ENCODE measurements at regions not wholly inside any gene's neighbourhood (a gene's known extent, or its start where the extent isn't known, plus 50 kb on each side); places are given as distances from the start of the nearest gene placed in this dataset.

DNA sequence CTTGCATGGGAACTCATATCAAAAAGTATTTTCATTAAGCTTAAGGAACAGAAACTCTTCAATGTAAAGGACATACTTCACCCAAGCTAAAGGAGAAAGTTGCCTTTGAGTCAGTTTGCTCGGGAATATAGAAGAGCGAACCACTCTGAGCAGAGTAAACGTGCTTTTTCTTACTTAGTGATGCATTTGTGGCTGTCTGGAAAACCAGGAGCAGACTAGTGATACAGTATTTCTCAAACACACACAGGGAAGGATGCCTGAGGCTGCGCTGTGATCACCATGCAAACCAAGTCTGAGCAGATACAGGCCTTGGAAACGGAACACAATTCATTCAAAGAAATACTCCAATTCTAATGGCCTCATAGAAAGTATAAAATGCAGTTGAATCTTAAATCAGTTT is 121.0 kb upstream of the CDIN1 start:
- TF ChIP-seq POLR2AphosphoS5 (IDR thresholded peaks at IDR 0.05; ENCODE audit: low read depth, low read length) (no peak), FOXP2 (optimal IDR thresholded peaks at IDR 0.05; ENCODE audit: borderline replicate concordance, extremely low read depth, extremely low read length, insufficient read depth) (no peak), SIN3A (IDR thresholded peaks at IDR 0.05; ENCODE audit: borderline replicate concordance, insufficient read depth, low read length) (no peak), TAF1 (IDR thresholded peaks at IDR 0.05; ENCODE audit: borderline replicate concordance, insufficient read depth, low read length) (no peak)
- TF ChIP-seq, protein P1, sequence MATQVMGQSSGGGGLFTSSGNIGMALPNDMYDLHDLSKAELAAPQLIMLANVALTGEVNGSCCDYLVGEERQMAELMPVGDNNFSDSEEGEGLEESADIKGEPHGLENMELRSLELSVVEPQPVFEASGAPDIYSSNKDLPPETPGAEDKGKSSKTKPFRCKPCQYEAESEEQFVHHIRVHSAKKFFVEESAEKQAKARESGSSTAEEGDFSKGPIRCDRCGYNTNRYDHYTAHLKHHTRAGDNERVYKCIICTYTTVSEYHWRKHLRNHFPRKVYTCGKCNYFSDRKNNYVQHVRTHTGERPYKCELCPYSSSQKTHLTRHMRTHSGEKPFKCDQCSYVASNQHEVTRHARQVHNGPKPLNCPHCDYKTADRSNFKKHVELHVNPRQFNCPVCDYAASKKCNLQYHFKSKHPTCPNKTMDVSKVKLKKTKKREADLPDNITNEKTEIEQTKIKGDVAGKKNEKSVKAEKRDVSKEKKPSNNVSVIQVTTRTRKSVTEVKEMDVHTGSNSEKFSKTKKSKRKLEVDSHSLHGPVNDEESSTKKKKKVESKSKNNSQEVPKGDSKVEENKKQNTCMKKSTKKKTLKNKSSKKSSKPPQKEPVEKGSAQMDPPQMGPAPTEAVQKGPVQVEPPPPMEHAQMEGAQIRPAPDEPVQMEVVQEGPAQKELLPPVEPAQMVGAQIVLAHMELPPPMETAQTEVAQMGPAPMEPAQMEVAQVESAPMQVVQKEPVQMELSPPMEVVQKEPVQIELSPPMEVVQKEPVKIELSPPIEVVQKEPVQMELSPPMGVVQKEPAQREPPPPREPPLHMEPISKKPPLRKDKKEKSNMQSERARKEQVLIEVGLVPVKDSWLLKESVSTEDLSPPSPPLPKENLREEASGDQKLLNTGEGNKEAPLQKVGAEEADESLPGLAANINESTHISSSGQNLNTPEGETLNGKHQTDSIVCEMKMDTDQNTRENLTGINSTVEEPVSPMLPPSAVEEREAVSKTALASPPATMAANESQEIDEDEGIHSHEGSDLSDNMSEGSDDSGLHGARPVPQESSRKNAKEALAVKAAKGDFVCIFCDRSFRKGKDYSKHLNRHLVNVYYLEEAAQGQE (IDR thresholded peaks at IDR 0.05; ENCODE audit: insufficient read depth in 1 of 2, low read depth in 2 of 2, low read length in 2 of 2) = no peak

DNA sequence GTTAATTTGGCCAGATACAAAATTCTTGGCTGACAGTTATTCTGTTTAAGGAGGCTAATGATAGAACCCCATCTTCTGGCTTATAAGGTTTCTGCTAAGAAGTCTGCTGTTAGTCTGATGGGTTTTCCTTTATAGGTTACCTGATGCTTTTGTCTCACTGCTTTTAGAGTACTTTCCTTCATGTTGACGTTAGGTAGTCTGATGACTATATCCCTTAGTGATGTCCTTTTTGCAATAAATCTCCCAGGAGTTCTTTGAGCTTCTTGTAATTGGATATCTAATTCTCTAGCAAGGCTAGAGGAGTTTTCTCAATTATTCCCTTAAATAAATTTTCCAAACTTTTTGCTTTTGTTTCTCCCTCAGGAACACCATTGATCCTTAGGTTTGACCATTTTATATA is 114.1 kb upstream of the CDIN1 start:
- no peak for TF ChIP-seq SIN3A (IDR thresholded peaks at IDR 0.05; ENCODE audit: borderline replicate concordance, insufficient read depth, low read length)
- TF ChIP-seq, protein P1 (IDR thresholded peaks at IDR 0.05; ENCODE audit: insufficient read depth in 1 of 2, low read depth in 2 of 2, low read length in 2 of 2) = no peak
- no peak for TF ChIP-seq POLR2AphosphoS5 (IDR thresholded peaks at IDR 0.05; ENCODE audit: low read depth, low read length)
- no peak for TF ChIP-seq FOXP2 (optimal IDR thresholded peaks at IDR 0.05; ENCODE audit: borderline replicate concordance, extremely low read depth, extremely low read length, insufficient read depth)
- TF ChIP-seq TAF1 (IDR thresholded peaks at IDR 0.05; ENCODE audit: borderline replicate concordance, insufficient read depth, low read length) = no peak

DNA sequence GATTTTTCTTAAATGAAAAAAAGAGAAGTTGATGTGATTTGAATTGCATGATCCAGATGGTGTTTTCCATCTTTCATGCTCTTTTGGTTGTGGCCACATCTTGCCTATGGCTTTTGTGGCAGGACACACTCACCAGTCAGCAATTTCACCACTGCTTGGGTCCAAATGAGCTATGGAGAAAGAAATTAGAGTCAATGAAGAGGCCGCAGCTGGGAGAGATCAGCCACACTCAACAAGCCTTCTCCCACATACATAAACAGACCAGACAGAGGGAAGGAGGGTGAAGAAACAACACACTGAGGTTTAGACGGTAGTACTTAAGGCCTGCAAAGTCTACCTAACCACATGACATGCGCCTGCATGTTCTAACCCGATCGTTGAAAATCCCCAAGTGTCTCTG is 110.7 kb upstream of the CDIN1 start:
- TF ChIP-seq POLR2AphosphoS5 (IDR thresholded peaks at IDR 0.05; ENCODE audit: low read depth, low read length) (no peak), SIN3A (IDR thresholded peaks at IDR 0.05; ENCODE audit: borderline replicate concordance, insufficient read depth, low read length) (no peak), TAF1 (IDR thresholded peaks at IDR 0.05; ENCODE audit: borderline replicate concordance, insufficient read depth, low read length) (no peak), FOXP2 (optimal IDR thresholded peaks at IDR 0.05; ENCODE audit: borderline replicate concordance, extremely low read depth, extremely low read length, insufficient read depth) (no peak)
- TF ChIP-seq, protein P1 (IDR thresholded peaks at IDR 0.05; ENCODE audit: insufficient read depth in 1 of 2, low read depth in 2 of 2, low read length in 2 of 2) = no peak

DNA sequence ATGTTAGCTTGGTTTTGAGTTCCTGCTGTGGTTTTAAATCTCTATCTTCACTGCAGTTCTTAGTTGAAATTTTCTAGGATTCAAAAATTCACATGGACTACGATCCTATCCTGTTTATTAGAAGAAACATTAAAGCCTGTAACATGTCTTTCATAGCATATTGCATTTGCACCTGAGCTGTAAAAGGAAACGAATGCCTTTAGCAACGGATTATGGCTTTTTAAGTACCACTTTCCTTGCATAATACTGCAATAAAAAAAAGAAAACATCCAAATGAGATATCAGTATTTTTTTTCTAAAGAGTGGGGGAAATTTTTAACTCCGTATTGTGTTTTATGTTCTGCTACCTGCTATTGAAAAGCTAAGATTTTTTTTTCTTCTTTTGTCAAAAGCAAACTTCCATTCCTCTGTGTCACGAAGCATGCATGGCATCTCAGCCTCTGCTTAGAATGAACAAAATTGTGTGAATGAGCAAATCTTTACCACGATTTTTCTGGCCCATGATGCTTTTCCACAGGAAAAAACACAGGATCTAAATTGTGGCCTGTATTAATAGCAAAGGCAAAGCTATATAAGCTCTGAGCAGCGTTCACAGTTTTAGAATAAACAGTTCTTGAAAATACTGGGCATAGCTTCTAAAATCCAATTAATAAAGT is 110.0 kb upstream of the CDIN1 start:
- TF ChIP-seq, protein P1 (IDR thresholded peaks at IDR 0.05; ENCODE audit: insufficient read depth in 1 of 2, low read depth in 2 of 2, low read length in 2 of 2) = no peak
- TF ChIP-seq POLR2AphosphoS5 (IDR thresholded peaks at IDR 0.05; ENCODE audit: low read depth, low read length) (no peak), TAF1 (IDR thresholded peaks at IDR 0.05; ENCODE audit: borderline replicate concordance, insufficient read depth, low read length) (no peak), FOXP2 (optimal IDR thresholded peaks at IDR 0.05; ENCODE audit: borderline replicate concordance, extremely low read depth, extremely low read length, insufficient read depth) (no peak), SIN3A (IDR thresholded peaks at IDR 0.05; ENCODE audit: borderline replicate concordance, insufficient read depth, low read length) (no peak)
